GM12878 (cell line): ENCODE measurements at regions not wholly inside any gene's neighbourhood (a gene's known extent, or its start where the extent isn't known, plus 50 kb on each side); places are given as distances from the start of the nearest gene placed in this dataset.

Source experiments
- ATAC-seq: fragments of 200-7000 bp; cut with Tn5 transposase; 3 replicates; pipeline ENCODE4 v1.9.1; 2020; ENCODE audit warnings: mild to moderate bottlenecking, moderate library complexity
- BruUV-seq: library from RNA; stranded (reverse); fragments of 400-500 nt; replicated peaks from 2 replicates; lab custom pipeline; 2021; lab: Mats Ljungman, UMichigan
- CTCF ChIA-PET: fragments of 300-600 bp; sonication (Branson Sonifier 250); formaldehyde crosslinking; extraction: SDS; loops from one replicate; lab custom pipeline; 2021; ENCODE audit warnings: inconsistent platforms; lab: Yijun Ruan, JAX
- POLR2A ChIA-PET: fragments of 350-600 bp; formaldehyde crosslinking; extraction: SDS; loops from one replicate; lab custom pipeline; 2021; ENCODE audit warnings: inconsistent platforms; lab: Charles Lee
- RAD21 ChIA-PET: fragments of 300-600 bp; sonication (Branson Sonifier 250); formaldehyde crosslinking; loops from one replicate; lab custom pipeline; 2023; ENCODE audit warnings: antibody characterized with exemption; ENCODE audit not compliant: unreplicated experiment; lab: Charles Lee
- SMC1A ChIA-PET: fragments of 300-600 bp; sonication (Branson Sonifier 250); formaldehyde crosslinking; loops from one replicate; lab custom pipeline; 2023; ENCODE audit not compliant: unreplicated experiment, uncharacterized antibody; lab: Charles Lee
- DNase-seq: peaks from one replicate; pipeline ENCODE4 v3.0.0-alpha.2; 2011; ENCODE audit warnings: low read depth, low spot score
- FAIRE-seq: peaks from 3 replicates; lab custom pipeline; 2011; peaks lifted over from hg19 to GRCh38; lab: Jason Lieb, UNC
- H2AFZ ChIP-seq: 2 replicates; pipeline ENCODE4 v1.6.0; 2011; ENCODE audit warnings: low read depth, low read length, control low read depth; ENCODE audit not compliant: control insufficient read depth
- H3K27ac ChIP-seq: 2 replicates; pipeline ENCODE4 v1.5.1; 2011; ENCODE audit warnings: control low read depth; ENCODE audit not compliant: control insufficient read depth, insufficient read depth
- H3K27me3 ChIP-seq, 2 experiments: replicated peaks in 1 of 2; 2 replicates each; pipeline versions ENCODE4 v1.6.0 to v1.6.1; 2011; ENCODE audit warnings: low read length in 1 of 2; ENCODE audit not compliant: control insufficient read depth in 2 of 2, insufficient read depth in 2 of 2
- H3K36me3 ChIP-seq, 2 experiments: 2 replicates each; pipeline ENCODE4 v1.5.1; 2011; ENCODE audit warnings: low read length in 1 of 2; ENCODE audit not compliant: control insufficient read depth in 2 of 2, insufficient read depth in 2 of 2
- H3K4me1 ChIP-seq: 2 replicates; pipeline ENCODE4 v1.6.1; 2011; ENCODE audit warnings: mild to moderate bottlenecking, low read length, moderate library complexity, mixed read lengths; ENCODE audit not compliant: control insufficient read depth, insufficient read depth
- H3K4me2 ChIP-seq: 2 replicates; pipeline ENCODE4 v1.6.0; 2011; ENCODE audit warnings: control low read depth; ENCODE audit not compliant: control insufficient read depth, insufficient read depth
- H3K4me3 ChIP-seq: fragments of 200-600 bp; sonication (generic); 2 replicates; pipeline ENCODE4 v1.5.1; 2016
- H3K79me2 ChIP-seq: 2 replicates; pipeline ENCODE4 v1.6.0; 2011; ENCODE audit warnings: low read length; ENCODE audit not compliant: control insufficient read depth, insufficient read depth
- H3K9ac ChIP-seq: 2 replicates; pipeline ENCODE4 v1.8.0; 2011; ENCODE audit warnings: low read length, control low read depth, mixed read lengths; ENCODE audit not compliant: control insufficient read depth, insufficient read depth
- H3K9me3 ChIP-seq: replicated peaks from 3 replicates; pipeline ENCODE4 v1.5.1; 2011; ENCODE audit warnings: mild to moderate bottlenecking, low read length; ENCODE audit not compliant: control insufficient read depth, insufficient read depth
- H4K20me1 ChIP-seq: 2 replicates; pipeline ENCODE4 v1.6.0; 2011; ENCODE audit not compliant: control insufficient read depth, insufficient read depth
- BCL11A ChIP-seq: IDR thresholded peaks from 2 replicates; pipeline ENCODE4 v1.6.1; 2011; ENCODE audit warnings: low read depth, low read length
- ESRRA ChIP-seq: IDR thresholded peaks from 2 replicates; pipeline ENCODE4 v1.6.1; 2012; ENCODE audit warnings: mild to moderate bottlenecking, low read length, improper control_type of control experiment
- HDAC2 ChIP-seq: fragments of 200-600 bp; sonication (generic); IDR thresholded peaks from 2 replicates; pipeline ENCODE4 v1.6.1; 2017
- MEF2B ChIP-seq: fragments of 450-650 bp; IDR thresholded peaks from 2 replicates; pipeline ENCODE4 v1.6.1; 2018; ENCODE audit warnings: mild to moderate bottlenecking, moderate library complexity; ENCODE audit not compliant: partially characterized antibody, poor library complexity, severe bottlenecking
- PAX5 ChIP-seq: IDR thresholded peaks from 2 replicates; pipeline ENCODE4 v1.6.1; 2011; ENCODE audit warnings: low read depth, low read length, borderline replicate concordance
- RAD21 ChIP-seq: IDR thresholded peaks from 2 replicates; pipeline ENCODE4 v1.6.1; 2011; ENCODE audit warnings: mild to moderate bottlenecking, low read depth, low read length, moderate library complexity; ENCODE audit not compliant: insufficient read depth
- RCOR1 ChIP-seq: conservative IDR thresholded peaks from 2 replicates; pipeline ENCODE4 v1.6.1; 2012; ENCODE audit warnings: low read depth, low read length, improper control_type of control experiment
- TARDBP ChIP-seq: IDR thresholded peaks from 2 replicates; pipeline ENCODE4 v1.6.1; 2016; ENCODE audit warnings: borderline replicate concordance
- ZNF24 ChIP-seq: fragments of 450-650 bp; IDR thresholded peaks from 2 replicates; pipeline ENCODE4 v1.6.1; 2017; ENCODE audit warnings: antibody characterized with exemption, mild to moderate bottlenecking
- WGBS: methylation state at CpG from one replicate; pipeline ENCODE4 v1.1.6; 2016; ENCODE audit warnings: low lambda C conversion rate; ENCODE audit not compliant: insufficient replicate concordance, insufficient coverage; ENCODE audit errors: missing lambda C conversion rate; 5-methylcytosine and 5-hydroxymethylcytosine counted together
- in situ Hi-C: fragments of 300-500 bp; cut with MboI; formaldehyde crosslinking; loops from 9 replicates; pipeline ENCODE4 v1.14.3; 2018; ENCODE audit warnings: mixed read lengths
- intact Hi-C: fragments of 100-400 bp; cut with micrococcal nuclease; formaldehyde crosslinking; loops from one replicate; pipeline ENCODE4 v1.14.2; 2022; ENCODE audit not compliant: unreplicated experiment
- TF ChIP-seq, protein P1 (sequence below): fragments of 450-650 bp; IDR thresholded peaks from 2 replicates; pipeline ENCODE4 v1.6.1; 2017; ENCODE audit warnings: mild to moderate bottlenecking
- TF ChIP-seq, protein P2 (sequence below): fragments of 450-650 bp; conservative IDR thresholded peaks from 2 replicates; pipeline ENCODE4 v1.6.1; 2017; ENCODE audit warnings: mild to moderate bottlenecking, moderate library complexity
- TF ChIP-seq, protein P3 (sequence below): fragments of 150-350 bp; IDR thresholded peaks from 2 replicates; pipeline ENCODE4 v1.6.1; 2014; ENCODE audit warnings: mild to moderate bottlenecking, low read depth, low read length

DNA sequence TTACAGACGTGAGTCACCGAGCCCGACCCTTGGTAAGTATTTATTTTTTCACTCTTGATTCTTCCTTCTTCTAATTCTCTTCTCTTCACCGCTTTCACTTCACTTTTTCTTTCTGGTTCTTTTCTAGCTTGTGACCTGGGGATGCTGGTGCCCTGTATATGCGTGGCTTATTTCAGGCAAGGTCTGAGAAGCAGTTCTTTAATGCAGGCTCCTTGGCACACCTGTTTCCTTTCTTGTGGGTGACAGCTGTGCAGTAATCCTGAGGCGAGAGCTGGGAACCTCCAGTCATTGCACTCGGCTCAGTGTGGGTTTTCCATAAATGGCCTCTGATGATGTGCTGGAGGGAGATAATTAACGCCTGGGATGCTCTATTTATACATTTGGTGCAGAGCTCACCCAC lies 193.8 kb downstream of the TSN start:
- TF ChIP-seq PAX5 (no peak), HDAC2 (no peak), ZNF24 (0 out of 2 replicates have a peak, but pooled peaks have one; percentile 53)
- FAIRE-seq, result no peak
- Histone ChIP-seq H3K36me3 (no peaks in the 10 kb centered on the region), H3K27ac (no peak overlapping the region), H4K20me1 (no peaks in the 10 kb centered on the region), H3K9me3 (no peaks in the 10 kb centered on the region), H3K79me2 (no peaks in the 10 kb centered on the region), H3K4me1 (no peaks in the 10 kb centered on the region), H2AFZ (no peak overlapping the region), H3K4me2 (no peak overlapping the region), H3K4me3 (no peak overlapping the region), H3K27me3 (no peaks in the 10 kb centered on the region), H3K9ac (no peak overlapping the region)
- ChIA-PET CTCF (interaction anchor here (1.3 kb wide), 1 partner anchor 10 kb away, joined by 4 read pairs; no protein-coding TSS in a partner anchor), SMC1A (interaction anchor here (1.1 kb wide), 1 partner anchor 40 kb away, joined by 3 read pairs; no protein-coding TSS in a partner anchor), RAD21 (interaction anchor here (1.4 kb wide), 1 partner anchor 138 kb away, joined by 3 read pairs; no protein-coding TSS in a partner anchor), POLR2A (no interaction called here)
- in situ Hi-C loops (no loop called here), intact Hi-C loops (no loop called here)
- 4% methylated on average over 8 of the region's 8 CpGs for WGBS
- no peak for DNase-seq
- no TSS peak for BruUV-seq
- no peak for ATAC-seq

DNA sequence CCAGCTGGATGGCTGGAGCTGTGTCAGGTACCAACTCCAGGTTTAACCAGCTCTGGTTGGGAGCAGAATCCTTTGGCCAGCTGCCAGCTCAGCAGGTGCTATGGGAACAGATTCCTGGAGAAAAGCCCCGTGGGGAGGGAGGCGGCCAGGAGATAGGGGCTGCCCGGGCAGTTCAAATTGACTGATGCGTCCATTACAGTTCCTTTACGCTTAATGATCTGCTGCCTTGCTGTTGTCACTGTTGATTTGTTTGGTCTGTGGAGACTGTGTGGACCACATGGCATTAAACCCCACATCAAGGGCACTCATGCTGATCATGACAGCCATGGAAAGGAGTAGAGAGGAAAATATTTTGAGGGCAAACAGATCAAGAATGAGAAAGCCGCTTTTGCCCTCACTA lies 200.0 kb downstream of the TSN start:
- BruUV-seq, result no TSS peak
- no peaks in the 10 kb centered on the region for H3K4me1 ChIP-seq
- H3K36me3 ChIP-seq, result no peaks in the 10 kb centered on the region
- CTCF ChIA-PET, result no interaction called here
- FAIRE-seq (no peak), ATAC-seq (no peak), DNase-seq (no peak)
- no peak overlapping the region for H3K9ac ChIP-seq
- no peaks in the 10 kb centered on the region for H3K79me2 ChIP-seq
- no peak overlapping the region for H3K4me2 ChIP-seq
- H3K9me3 ChIP-seq, result no peaks in the 10 kb centered on the region
- SMC1A ChIA-PET, result no interaction called here
- RAD21 ChIA-PET, result no interaction called here
- H3K27ac ChIP-seq, result no peak overlapping the region
- 52% methylated on average over 6 of the region's 6 CpGs for WGBS
- in situ Hi-C loops (no loop called here), intact Hi-C loops (no loop called here)
- no peaks in the 10 kb centered on the region for H4K20me1 ChIP-seq
- no peak overlapping the region for H2AFZ ChIP-seq
- H3K4me3 ChIP-seq, result no peak overlapping the region
- no peaks in the 10 kb centered on the region; a peak in 1 of 4 replicates for H3K27me3 ChIP-seq
- POLR2A ChIA-PET, result no interaction called here
- TF ChIP-seq MEF2B (no peak), RAD21 (no peak), ESRRA (no peak), BCL11A (no peak), TARDBP (no peak), RCOR1 (no peak)
- TF ChIP-seq, protein P1, sequence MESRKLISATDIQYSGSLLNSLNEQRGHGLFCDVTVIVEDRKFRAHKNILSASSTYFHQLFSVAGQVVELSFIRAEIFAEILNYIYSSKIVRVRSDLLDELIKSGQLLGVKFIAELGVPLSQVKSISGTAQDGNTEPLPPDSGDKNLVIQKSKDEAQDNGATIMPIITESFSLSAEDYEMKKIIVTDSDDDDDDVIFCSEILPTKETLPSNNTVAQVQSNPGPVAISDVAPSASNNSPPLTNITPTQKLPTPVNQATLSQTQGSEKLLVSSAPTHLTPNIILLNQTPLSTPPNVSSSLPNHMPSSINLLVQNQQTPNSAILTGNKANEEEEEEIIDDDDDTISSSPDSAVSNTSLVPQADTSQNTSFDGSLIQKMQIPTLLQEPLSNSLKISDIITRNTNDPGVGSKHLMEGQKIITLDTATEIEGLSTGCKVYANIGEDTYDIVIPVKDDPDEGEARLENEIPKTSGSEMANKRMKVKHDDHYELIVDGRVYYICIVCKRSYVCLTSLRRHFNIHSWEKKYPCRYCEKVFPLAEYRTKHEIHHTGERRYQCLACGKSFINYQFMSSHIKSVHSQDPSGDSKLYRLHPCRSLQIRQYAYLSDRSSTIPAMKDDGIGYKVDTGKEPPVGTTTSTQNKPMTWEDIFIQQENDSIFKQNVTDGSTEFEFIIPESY, result no peak
- TF ChIP-seq, protein P2, sequence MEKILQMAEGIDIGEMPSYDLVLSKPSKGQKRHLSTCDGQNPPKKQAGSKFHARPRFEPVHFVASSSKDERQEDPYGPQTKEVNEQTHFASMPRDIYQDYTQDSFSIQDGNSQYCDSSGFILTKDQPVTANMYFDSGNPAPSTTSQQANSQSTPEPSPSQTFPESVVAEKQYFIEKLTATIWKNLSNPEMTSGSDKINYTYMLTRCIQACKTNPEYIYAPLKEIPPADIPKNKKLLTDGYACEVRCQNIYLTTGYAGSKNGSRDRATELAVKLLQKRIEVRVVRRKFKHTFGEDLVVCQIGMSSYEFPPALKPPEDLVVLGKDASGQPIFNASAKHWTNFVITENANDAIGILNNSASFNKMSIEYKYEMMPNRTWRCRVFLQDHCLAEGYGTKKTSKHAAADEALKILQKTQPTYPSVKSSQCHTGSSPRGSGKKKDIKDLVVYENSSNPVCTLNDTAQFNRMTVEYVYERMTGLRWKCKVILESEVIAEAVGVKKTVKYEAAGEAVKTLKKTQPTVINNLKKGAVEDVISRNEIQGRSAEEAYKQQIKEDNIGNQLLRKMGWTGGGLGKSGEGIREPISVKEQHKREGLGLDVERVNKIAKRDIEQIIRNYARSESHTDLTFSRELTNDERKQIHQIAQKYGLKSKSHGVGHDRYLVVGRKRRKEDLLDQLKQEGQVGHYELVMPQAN, result no peak
- TF ChIP-seq, protein P3, sequence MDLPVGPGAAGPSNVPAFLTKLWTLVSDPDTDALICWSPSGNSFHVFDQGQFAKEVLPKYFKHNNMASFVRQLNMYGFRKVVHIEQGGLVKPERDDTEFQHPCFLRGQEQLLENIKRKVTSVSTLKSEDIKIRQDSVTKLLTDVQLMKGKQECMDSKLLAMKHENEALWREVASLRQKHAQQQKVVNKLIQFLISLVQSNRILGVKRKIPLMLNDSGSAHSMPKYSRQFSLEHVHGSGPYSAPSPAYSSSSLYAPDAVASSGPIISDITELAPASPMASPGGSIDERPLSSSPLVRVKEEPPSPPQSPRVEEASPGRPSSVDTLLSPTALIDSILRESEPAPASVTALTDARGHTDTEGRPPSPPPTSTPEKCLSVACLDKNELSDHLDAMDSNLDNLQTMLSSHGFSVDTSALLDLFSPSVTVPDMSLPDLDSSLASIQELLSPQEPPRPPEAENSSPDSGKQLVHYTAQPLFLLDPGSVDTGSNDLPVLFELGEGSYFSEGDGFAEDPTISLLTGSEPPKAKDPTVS, result no peak
